ENCODE measurements at regions not wholly inside any gene's neighbourhood (a gene's known extent, or its start where the extent isn't known, plus 50 kb on each side); places are given as distances from the start of the nearest gene placed in this dataset.
"Not testable (repeated sequence)": the region's sequence is repeated elsewhere in the genome, so short reads cannot be mapped to it uniquely, and the experiment has no call there.

DNA sequence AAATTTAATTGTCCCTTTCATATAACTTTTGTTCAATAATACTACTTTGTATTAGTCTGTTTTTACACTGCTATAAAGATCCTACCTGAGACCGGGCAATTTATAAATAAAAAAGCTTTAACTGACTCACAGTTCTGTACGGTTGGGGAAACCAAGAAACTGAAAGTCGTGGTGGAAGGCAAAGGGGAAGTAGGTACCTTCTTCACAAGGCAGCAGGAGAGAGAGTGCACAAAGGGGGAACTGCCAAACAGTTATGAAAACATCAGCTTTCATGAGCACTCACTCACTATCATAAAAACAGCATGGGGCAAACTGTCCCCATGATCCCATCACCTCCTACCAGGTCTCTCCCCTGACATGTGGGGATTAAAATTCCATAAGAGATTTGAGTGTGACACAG is 1069.0 kb downstream of the FSCB start:
- Histone ChIP-seq H3K27ac (ENCODE audit: low read depth in 2 of 2, low read length in 1 of 2) (no peak overlapping the region), H3K27me3 (ENCODE audit: control insufficient read depth in 1 of 2, insufficient read depth in 2 of 2, low read length in 2 of 2) (no peaks in the 10 kb centered on the region), H3K9me3 (ENCODE audit: control insufficient read depth in 2 of 2, insufficient read depth in 1 of 2, low read depth in 1 of 2, low read length in 1 of 2) (no peaks in the 10 kb centered on the region), H3K4me3 (ENCODE audit: low read depth in 1 of 2, low read length in 2 of 2) (no peak overlapping the region), H3K36me3 (ENCODE audit: control insufficient read depth in 2 of 2, insufficient read depth in 2 of 2, low read length in 1 of 2) (no peaks in the 10 kb centered on the region), H3K4me1 (ENCODE audit: control insufficient read depth in 2 of 2, insufficient read depth in 2 of 2, low read length in 1 of 2) (no peaks in the 10 kb centered on the region)
- WGBS, 2 donors = 59 to 63% methylated on average over 3 of the region's 3 CpGs

DNA sequence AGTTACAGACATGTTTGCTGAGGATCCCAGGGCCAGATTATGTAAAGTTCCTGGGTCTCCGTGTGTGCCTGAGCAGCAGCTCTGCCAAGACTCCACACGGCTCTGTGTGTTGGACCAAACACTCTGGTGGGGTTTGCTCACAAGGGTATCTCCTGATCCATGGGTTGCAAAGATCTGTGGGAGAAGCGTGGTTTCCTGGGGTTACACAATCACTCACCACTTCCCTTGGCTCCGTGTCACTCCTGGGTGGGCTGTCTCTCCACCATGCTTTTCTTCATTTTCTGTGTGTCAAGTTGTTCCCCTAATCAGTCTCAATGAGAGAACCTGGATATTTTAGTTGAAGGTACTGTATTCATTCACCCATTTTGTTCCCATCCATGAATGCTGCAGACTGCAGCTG is 1088.8 kb downstream of the FSCB start:
- Histone ChIP-seq H3K27ac (ENCODE audit: low read depth in 2 of 2, low read length in 1 of 2) (no peak overlapping the region), H3K4me1 (ENCODE audit: control insufficient read depth in 2 of 2, insufficient read depth in 2 of 2, low read length in 1 of 2) (no peaks in the 10 kb centered on the region), H3K9me3 (ENCODE audit: control insufficient read depth in 2 of 2, insufficient read depth in 1 of 2, low read depth in 1 of 2, low read length in 1 of 2) (peaks cover 0 to 2% of the 10 kb centered on the region in 2 donors), H3K4me3 (ENCODE audit: low read depth in 1 of 2, low read length in 2 of 2) (no peak overlapping the region), H3K27me3 (ENCODE audit: control insufficient read depth in 1 of 2, insufficient read depth in 2 of 2, low read length in 2 of 2) (no peaks in the 10 kb centered on the region), H3K36me3 (ENCODE audit: control insufficient read depth in 2 of 2, insufficient read depth in 2 of 2, low read length in 1 of 2) (no peaks in the 10 kb centered on the region)
- WGBS, 2 donors = 74 to 79% methylated on average over 4 of the region's 4 CpGs

DNA sequence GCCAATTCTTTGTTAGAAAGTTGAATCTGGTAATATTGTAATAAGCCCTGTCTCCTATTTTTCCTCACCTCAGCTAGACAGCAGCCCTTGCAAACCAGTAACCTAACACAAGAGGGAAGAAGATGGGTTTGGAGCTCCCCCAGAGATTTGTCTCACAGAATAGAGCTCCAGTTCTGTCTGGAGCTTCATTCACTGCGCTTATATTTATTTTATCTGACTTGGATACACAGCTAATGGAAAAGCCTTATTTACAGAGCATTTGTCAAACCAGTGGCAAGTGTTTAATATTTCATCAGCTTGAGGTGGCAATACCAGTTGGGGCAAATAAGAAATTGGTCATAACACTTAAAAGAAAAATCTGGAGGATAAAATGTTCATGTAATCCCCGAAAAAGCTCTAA is 1094.0 kb downstream of the FSCB start:
- Histone ChIP-seq H3K36me3 (ENCODE audit: control insufficient read depth in 2 of 2, insufficient read depth in 2 of 2, low read length in 1 of 2) (no peaks in the 10 kb centered on the region), H3K4me3 (ENCODE audit: low read depth in 1 of 2, low read length in 2 of 2) (no peak overlapping the region), H3K4me1 (ENCODE audit: control insufficient read depth in 2 of 2, insufficient read depth in 2 of 2, low read length in 1 of 2) (no peaks in the 10 kb centered on the region), H3K9me3 (ENCODE audit: control insufficient read depth in 2 of 2, insufficient read depth in 1 of 2, low read depth in 1 of 2, low read length in 1 of 2) (peaks cover 0 to 2% of the 10 kb centered on the region in 2 donors), H3K27ac (ENCODE audit: low read depth in 2 of 2, low read length in 1 of 2) (no peak overlapping the region), H3K27me3 (ENCODE audit: control insufficient read depth in 1 of 2, insufficient read depth in 2 of 2, low read length in 2 of 2) (no peaks in the 10 kb centered on the region)
- 43 to 44% methylated on average over 2 of the region's 2 CpGs for WGBS, 2 donors

DNA sequence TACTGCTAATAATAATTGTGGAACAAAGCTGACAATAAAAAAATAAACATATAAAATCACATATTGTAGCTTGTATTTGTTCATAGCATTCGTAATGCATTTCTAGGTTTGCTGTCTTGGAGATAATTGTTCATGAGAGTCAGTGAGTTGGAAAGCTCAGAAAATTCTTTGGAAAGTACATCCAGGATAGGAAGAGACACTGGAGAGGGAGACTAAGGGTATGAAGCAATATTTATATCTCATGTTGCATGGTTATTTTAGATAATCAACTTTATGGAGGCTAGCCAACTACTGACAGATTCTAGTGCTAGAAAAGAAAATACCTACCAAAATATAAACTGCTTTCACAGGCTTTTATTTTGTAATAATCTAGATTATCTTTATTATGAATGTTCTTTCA is 1095.2 kb downstream of the FSCB start:
- Histone ChIP-seq H3K4me1 (ENCODE audit: control insufficient read depth in 2 of 2, insufficient read depth in 2 of 2, low read length in 1 of 2) (no peaks in the 10 kb centered on the region), H3K27ac (ENCODE audit: low read depth in 2 of 2, low read length in 1 of 2) (no peak overlapping the region), H3K9me3 (ENCODE audit: control insufficient read depth in 2 of 2, insufficient read depth in 1 of 2, low read depth in 1 of 2, low read length in 1 of 2) (no peaks in the 10 kb centered on the region), H3K27me3 (ENCODE audit: control insufficient read depth in 1 of 2, insufficient read depth in 2 of 2, low read length in 2 of 2) (no peaks in the 10 kb centered on the region), H3K36me3 (ENCODE audit: control insufficient read depth in 2 of 2, insufficient read depth in 2 of 2, low read length in 1 of 2) (no peaks in the 10 kb centered on the region), H3K4me3 (ENCODE audit: low read depth in 1 of 2, low read length in 2 of 2) (no peak overlapping the region)
- 47 to 59% methylated on average over 1 of the region's 1 CpG for WGBS, 2 donors

DNA sequence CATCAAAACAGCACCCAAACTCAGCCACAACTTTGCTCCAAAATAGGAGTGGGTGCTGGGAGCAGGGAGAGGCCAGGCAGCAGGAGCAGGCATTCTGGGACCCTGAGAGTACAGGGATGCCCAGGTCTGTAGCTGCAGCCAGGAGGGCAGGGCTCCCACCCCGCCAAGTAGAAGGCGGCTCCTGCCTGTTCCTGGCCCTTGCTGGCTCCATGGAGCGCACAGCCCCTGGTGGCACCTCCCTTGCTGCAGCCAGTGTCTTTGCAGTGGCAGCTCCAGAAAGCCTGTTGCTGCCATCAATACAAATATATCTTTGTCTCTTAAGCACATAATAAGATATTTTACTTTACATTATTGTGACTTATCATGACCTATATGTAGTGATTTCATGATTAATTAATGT is 1096.5 kb downstream of the FSCB start:
- WGBS, 2 donors = 53 to 72% methylated on average over 3 of the region's 3 CpGs
- no peaks in the 10 kb centered on the region for H3K36me3 ChIP-seq (ENCODE audit: control insufficient read depth in 2 of 2, insufficient read depth in 2 of 2, low read length in 1 of 2)

DNA sequence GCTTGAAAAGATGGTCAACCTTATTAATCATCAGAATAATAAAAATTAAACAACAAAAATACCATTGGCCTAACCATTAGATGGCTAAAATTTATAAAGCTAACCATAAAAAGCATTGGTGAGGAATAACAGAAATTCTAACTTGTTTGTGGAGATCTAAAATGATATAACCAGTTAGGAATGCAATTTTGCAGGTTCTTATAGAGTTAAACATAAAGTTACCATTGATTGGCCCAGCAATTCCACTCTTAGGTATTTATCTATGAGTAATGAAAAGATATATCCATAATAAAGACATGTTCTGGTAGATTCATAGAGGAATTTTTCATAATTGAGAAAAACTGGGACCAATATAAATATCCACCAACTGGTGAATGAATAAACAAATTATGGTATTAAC is 1098.6 kb downstream of the FSCB start:
- H3K36me3 ChIP-seq (ENCODE audit: control insufficient read depth in 2 of 2, insufficient read depth in 2 of 2, low read length in 1 of 2) = no peaks in the 10 kb centered on the region
- no peaks in the 10 kb centered on the region for H3K9me3 ChIP-seq (ENCODE audit: control insufficient read depth in 2 of 2, insufficient read depth in 1 of 2, low read depth in 1 of 2, low read length in 1 of 2)
- no peak overlapping the region for H3K27ac ChIP-seq (ENCODE audit: low read depth in 2 of 2, low read length in 1 of 2)
- no peaks in the 10 kb centered on the region for H3K4me1 ChIP-seq (ENCODE audit: control insufficient read depth in 2 of 2, insufficient read depth in 2 of 2, low read length in 1 of 2)
- no peaks in the 10 kb centered on the region for H3K27me3 ChIP-seq (ENCODE audit: control insufficient read depth in 1 of 2, insufficient read depth in 2 of 2, low read length in 2 of 2)
- H3K4me3 ChIP-seq (ENCODE audit: low read depth in 1 of 2, low read length in 2 of 2) = no peak overlapping the region

More for the DNA sequence above, 1096.5 kb downstream of the FSCB start:
- Histone ChIP-seq H3K27ac (ENCODE audit: low read depth in 2 of 2, low read length in 1 of 2) (no peak overlapping the region), H3K27me3 (ENCODE audit: control insufficient read depth in 1 of 2, insufficient read depth in 2 of 2, low read length in 2 of 2) (no peaks in the 10 kb centered on the region), H3K9me3 (ENCODE audit: control insufficient read depth in 2 of 2, insufficient read depth in 1 of 2, low read depth in 1 of 2, low read length in 1 of 2) (no peaks in the 10 kb centered on the region), H3K4me3 (ENCODE audit: low read depth in 1 of 2, low read length in 2 of 2) (no peak overlapping the region), H3K4me1 (ENCODE audit: control insufficient read depth in 2 of 2, insufficient read depth in 2 of 2, low read length in 1 of 2) (no peaks in the 10 kb centered on the region)

DNA sequence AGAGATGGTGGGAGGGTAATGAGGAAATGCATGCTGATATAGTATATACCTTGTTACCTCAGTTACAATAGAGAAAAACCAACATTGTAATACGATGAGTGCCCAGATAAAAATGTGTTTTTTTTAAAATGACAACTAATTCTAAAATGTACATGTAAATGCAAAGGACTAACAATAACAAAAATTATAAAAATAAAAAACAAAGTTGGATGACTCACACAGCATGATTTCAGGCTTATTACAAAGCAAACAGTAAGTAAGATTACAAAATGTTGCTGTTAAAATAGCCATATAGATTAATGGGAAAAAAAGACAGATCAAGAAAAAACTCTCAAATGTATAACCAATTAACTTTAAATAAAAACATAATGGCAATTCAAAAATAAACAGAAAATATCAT is 1099.4 kb downstream of the FSCB start:
- WGBS, 2 donors = 73 to 91% methylated on average over 1 of the region's 1 CpG
- Histone ChIP-seq H3K36me3 (ENCODE audit: control insufficient read depth in 2 of 2, insufficient read depth in 2 of 2, low read length in 1 of 2) (no peaks in the 10 kb centered on the region), H3K9me3 (ENCODE audit: control insufficient read depth in 2 of 2, insufficient read depth in 1 of 2, low read depth in 1 of 2, low read length in 1 of 2) (no peaks in the 10 kb centered on the region), H3K27ac (ENCODE audit: low read depth in 2 of 2, low read length in 1 of 2) (no peak overlapping the region), H3K4me1 (ENCODE audit: control insufficient read depth in 2 of 2, insufficient read depth in 2 of 2, low read length in 1 of 2) (no peaks in the 10 kb centered on the region), H3K27me3 (ENCODE audit: control insufficient read depth in 1 of 2, insufficient read depth in 2 of 2, low read length in 2 of 2) (no peaks in the 10 kb centered on the region), H3K4me3 (ENCODE audit: low read depth in 1 of 2, low read length in 2 of 2) (no peak overlapping the region)

DNA sequence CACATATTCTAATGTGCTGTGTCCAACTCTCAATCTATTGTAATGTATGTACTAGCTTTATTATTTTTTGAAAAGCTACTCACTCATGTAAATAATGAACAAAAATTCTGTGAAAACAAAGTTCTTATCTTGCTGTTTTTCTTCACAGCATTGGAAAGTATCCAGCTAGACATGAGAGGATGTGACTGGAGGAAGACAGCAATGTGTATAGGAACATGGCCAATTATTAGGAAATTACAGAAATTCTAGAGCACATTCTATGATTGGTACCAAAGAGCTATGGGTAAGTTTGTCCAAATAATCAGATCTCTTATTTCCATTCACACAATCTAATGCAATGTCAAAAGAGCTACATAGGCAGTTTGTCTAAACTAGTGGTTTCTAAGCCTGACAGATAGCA is 1100.2 kb downstream of the FSCB start:
- no peak overlapping the region for H3K4me3 ChIP-seq (ENCODE audit: low read depth in 1 of 2, low read length in 2 of 2)
- H3K9me3 ChIP-seq (ENCODE audit: control insufficient read depth in 2 of 2, insufficient read depth in 1 of 2, low read depth in 1 of 2, low read length in 1 of 2) = no peaks in the 10 kb centered on the region
- H3K4me1 ChIP-seq (ENCODE audit: control insufficient read depth in 2 of 2, insufficient read depth in 2 of 2, low read length in 1 of 2) = no peaks in the 10 kb centered on the region
- no peaks in the 10 kb centered on the region for H3K36me3 ChIP-seq (ENCODE audit: control insufficient read depth in 2 of 2, insufficient read depth in 2 of 2, low read length in 1 of 2)
- no peaks in the 10 kb centered on the region for H3K27me3 ChIP-seq (ENCODE audit: control insufficient read depth in 1 of 2, insufficient read depth in 2 of 2, low read length in 2 of 2)
- no peak overlapping the region for H3K27ac ChIP-seq (ENCODE audit: low read depth in 2 of 2, low read length in 1 of 2)

DNA sequence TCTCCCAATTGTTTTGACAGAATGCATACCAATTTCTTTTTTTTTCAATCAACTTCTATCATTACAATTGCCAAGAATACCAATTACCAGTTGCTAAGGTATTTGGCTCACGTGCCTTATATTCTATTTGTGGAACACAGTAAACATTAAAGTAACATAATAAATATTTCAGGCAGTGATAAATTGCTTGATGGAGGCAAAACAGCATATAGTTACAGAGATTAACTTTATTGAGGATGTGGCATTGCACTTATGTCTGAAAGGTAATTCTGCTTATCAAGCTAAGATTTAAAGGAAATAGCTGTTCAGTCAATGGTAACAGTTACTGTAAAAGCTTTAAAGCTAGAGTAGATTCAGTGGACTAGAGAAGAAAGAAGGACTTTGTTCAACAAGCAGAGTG is 1107.8 kb downstream of the FSCB start:
- H3K4me3 ChIP-seq (ENCODE audit: low read depth in 1 of 2, low read length in 2 of 2) = no peak overlapping the region
- no peaks in the 10 kb centered on the region for H3K27me3 ChIP-seq (ENCODE audit: control insufficient read depth in 1 of 2, insufficient read depth in 2 of 2, low read length in 2 of 2)
- H3K4me1 ChIP-seq (ENCODE audit: control insufficient read depth in 2 of 2, insufficient read depth in 2 of 2, low read length in 1 of 2) = no peaks in the 10 kb centered on the region
- H3K27ac ChIP-seq (ENCODE audit: low read depth in 2 of 2, low read length in 1 of 2) = no peak overlapping the region
- 15 to 18% methylated on average over 1 of the region's 1 CpG for WGBS, 2 donors
- H3K9me3 ChIP-seq (ENCODE audit: control insufficient read depth in 2 of 2, insufficient read depth in 1 of 2, low read depth in 1 of 2, low read length in 1 of 2) = no peaks in the 10 kb centered on the region
- H3K36me3 ChIP-seq (ENCODE audit: control insufficient read depth in 2 of 2, insufficient read depth in 2 of 2, low read length in 1 of 2) = no peaks in the 10 kb centered on the region

DNA sequence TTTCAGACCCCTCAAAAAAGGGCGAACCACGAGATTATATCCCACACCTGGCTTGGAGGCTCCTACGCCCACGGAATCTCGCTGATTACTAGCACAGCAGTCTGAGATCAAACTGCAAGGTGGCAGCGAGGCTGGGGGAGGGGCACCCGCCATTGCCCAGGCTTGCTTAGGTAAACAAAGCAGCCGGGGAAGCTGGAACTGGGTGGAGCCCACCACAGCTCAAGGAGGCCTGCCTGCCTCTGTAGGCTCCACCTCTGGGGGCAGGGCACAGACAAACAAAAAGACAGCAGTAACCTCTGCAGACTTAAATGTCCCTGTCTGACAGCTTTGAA is 1136.6 kb downstream of the FSCB start:
- not testable (repeated sequence) for H3K4me1 ChIP-seq (ENCODE audit: control insufficient read depth in 2 of 2, insufficient read depth in 2 of 2, low read length in 1 of 2); H3K36me3 ChIP-seq (ENCODE audit: control insufficient read depth in 2 of 2, insufficient read depth in 2 of 2, low read length in 1 of 2); H3K27ac ChIP-seq (ENCODE audit: low read depth in 2 of 2, low read length in 1 of 2); H3K9me3 ChIP-seq (ENCODE audit: control insufficient read depth in 2 of 2, insufficient read depth in 1 of 2, low read depth in 1 of 2, low read length in 1 of 2); H3K4me3 ChIP-seq (ENCODE audit: low read depth in 1 of 2, low read length in 2 of 2); H3K27me3 ChIP-seq (ENCODE audit: control insufficient read depth in 1 of 2, insufficient read depth in 2 of 2, low read length in 2 of 2)
- 84 to 87% methylated on average over 8 of the region's 8 CpGs for WGBS, 2 donors

All from esophagus (tissue), 2 donors.